ENCODE measurements at regions not wholly inside any gene's neighbourhood (a gene's known extent, or its start where the extent isn't known, plus 50 kb on each side); places are given as distances from the start of the nearest gene placed in this dataset.

DNA sequence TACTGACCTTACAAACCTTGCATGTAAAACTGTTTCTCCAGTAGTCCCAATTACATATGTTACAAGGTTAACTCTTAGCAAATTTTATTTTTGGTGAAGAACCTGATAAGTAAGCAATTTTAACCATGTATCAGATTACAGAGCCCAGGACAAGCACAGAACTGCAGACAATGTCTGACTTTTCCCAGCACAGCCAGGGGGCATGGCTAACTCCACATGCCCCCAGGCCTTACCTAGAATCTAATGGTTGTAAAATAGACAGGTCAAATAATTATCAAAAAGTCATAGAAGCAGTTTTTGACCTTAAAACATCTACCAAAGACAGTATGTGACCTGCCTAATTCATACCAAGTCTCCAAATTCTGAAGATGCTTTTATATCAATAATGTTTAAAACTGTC is 364.1 kb downstream of the FOXO1 start:
- no peak for DNase-seq (ENCODE audit: low read depth)

DNA sequence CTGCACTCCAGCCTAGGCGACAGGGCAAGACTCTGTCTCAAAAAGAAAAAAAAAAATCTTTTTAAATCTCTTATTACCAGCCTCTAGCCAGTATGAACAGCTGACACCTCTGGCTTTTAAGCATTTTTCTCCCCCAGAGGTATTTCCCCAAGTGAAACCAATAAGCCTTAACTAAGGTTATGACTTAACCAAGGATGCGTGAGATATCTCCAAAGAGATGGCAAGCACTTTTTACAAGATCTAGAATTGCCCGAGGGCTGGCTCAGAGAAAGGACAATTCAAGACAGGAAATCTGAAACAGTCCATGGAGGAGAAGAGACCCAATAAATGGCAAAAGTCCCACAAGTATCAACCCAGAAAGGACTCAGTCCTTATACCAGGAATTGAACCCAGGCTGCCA is 362.1 kb downstream of the FOXO1 start:
- no peak for DNase-seq (ENCODE audit: low read depth)

DNA sequence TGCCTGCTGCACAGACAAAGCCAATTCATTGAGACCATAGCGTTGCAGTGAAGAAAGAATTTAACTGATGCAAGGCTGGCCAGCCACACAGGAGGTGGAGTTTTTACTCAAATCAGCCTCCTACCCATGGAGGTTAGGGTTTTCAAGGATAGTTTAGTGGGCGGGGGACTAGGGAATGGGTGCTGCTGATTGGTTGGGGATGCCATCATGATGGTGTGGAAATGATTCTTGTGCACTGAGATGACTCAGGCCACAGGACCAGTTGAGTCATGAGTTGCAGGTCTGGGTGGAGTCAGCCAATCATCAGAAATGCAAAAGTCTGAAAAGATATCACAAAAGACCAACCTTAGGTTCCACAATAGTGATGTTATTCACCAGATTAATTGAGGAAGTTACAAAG is 359.6 kb downstream of the FOXO1 start:
- no peak for DNase-seq (ENCODE audit: low read depth)

DNA sequence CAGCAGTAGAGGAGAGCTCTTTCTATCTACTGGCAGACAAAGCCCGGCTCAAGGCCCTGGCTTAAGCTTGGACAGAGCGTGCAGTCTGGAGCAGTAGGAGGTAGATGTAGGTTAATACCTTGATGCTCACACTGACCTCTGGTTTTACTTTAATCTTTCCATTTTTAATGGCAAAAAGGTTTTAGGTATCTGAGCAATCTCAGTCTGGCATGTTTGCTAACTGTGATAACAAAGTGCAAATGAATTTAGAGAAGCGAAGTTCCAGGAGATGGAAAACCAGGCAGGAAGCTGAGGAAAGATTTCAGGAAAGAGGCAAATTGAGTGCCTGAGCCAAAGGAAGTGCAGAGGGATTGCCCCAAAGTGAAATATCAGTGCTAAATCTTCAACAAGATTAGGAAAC is 356.6 kb downstream of the FOXO1 start:
- no peak for DNase-seq (ENCODE audit: low read depth)

DNA sequence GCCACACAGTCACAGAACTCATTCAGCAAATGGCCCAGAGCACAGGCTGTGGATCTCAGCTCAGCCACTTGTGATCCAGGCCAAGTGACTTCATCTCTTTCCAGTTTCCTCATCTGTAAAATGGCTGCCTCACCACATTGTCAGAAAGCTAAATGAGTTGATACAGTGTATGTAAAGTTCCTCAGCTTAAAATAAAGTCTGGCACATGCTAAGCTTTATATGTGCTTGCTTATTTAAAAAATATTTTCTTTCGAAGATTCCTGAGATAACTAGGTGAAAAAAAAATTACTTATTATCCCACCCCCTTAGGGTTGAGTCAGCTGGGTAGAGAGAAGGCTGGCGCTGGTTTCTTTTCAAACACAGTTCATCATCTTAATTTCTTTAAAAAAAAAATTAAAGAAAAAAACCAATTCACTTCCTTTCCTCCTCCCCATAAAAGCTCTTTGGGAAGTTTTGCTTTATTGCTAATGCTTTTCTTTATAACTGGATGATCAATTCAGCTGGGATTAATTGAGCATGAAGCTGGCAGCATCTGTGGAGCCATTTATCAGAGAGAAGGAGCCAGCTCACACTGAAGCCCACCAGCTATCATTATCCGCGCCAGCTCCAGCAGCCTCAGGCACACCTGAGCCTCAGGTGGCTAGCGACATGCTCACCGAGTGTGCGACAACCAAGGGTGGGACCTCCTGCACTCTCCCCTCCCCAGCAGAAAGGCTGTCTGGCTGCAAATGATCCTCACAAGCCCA is 354.9 kb downstream of the FOXO1 start:
- DNase-seq (ENCODE audit: low read depth): no peak

DNA sequence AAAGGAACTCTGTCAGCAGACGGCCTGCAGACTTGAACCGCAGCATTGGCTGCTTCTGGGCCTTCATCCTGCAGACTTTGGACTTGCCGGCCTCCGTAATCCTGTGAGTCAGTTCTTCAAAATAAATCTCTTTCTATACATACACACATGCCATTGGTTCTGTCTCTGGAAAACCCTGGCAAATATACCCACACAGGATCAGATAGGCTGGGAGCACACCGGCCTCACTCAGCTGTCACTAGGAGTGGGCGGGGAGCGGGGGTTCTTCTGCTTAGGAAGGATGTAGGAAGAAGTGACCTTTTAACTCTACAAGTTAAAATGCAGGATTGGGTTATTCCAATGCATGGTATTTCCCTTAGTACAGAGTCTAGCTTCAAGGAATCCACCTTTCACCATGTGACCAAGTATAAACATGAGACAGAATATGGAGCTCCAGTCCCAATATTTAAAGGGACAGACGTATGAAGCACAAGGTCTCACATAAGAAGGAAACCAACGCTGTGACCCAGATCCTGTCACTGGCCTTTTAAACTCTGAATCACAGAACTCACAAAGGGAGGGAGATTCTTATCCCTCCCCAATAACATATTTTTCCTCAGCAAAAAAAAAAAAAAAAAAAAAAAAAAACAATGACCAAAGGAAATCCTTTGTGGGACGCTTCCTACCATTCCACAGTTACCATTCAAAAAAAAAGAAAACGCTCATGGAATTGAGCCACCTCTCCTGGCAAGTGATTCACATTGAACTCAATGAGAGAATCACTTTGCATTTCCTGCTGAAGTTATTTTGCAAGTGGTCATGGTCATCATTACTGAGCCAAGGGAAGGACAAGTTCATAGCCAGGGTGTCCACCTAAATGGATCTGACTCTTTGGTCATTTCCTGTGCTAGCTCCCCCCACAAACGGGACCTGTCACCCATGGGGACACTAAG is 352.9 kb downstream of the FOXO1 start:
- DNase-seq (ENCODE audit: low read depth): no peak

DNA sequence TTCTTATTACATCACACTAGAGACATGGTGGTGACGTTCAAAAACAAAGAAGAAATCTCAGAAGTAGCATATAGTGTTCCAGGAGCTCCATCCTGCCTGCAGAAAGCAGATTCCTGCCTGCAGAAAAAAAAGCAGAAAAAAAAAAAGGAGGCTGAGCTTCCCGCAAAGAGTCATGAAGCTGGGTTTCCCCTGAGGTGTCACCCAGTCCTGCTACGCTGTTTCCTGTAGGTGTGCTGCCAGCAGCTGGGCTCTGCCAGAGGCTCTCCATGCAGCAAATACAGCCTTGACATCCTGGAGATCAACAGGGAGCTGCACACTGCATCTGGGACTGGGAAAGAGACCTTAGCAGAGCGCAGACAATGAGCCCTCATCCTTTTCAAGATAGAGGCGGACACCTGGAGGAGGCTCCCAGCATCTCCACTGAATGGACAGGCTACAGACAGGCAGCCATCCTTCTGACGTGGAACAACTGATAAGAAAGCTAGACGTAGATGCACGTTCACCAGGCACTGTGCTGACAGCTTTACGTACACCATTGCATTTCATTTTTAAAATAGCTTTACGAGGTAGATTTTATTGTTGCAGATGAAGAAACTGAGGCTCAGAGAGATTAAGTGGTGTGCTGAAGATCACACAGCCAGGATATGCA is 350.9 kb downstream of the FOXO1 start:
- DNase-seq (ENCODE audit: low read depth): no peak

DNA sequence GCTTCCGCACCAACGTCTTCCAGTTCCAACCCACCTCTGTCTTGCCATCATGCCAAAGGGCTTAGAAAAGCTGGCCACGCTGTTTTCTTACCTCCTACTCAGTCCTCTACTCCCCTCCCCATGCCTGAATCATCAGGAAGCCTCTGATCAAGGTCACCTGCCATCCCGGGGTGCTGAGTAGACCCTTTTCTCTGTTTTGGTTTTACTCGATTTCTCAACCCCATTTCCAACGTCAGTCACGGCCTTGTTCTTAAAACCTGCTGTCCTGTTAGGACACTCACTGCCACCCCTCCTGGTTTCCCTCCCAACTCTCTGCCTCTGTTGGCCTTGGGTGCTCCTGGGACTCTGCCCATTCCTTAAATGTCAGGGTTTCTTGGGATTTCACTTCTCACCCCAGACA is 350.1 kb downstream of the FOXO1 start:
- no peak for DNase-seq (ENCODE audit: low read depth)

DNA sequence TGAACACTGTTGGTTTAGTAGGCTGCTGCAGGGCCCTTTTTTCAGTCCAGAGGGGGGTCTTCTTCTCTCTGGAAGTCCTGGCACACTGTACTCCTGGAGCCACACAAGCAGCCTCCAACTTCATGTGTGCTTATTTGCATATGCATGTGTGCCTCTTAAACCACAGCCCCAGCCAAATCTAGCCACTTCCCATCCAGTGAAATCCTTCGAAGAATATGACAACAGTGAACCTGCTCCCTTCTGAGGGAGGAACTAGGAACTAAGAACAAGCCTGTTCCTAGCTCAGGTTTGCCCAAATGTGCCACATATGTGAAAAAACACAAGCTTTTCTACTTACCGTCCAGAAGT is 348.5 kb downstream of the FOXO1 start:
- DNase-seq (ENCODE audit: low read depth): no peak

DNA sequence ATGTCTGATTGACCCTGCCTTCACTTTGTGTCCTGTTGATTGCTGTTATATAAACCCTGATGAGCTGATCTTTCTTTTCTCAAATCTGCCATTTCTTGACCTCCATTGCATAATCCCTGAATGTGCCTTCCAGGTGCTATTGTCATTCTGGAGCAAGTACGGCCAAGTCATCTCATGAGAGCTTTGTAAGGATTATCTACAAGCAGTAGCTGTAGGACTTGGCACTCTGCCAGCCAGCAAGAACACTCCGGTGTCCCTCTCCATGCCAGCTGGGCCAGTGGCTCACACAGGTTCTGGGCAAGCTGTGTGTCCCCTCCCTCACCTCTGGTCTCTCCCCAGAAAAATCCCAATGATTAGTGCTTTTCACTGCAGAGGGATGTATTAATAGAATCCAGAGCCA is 348.1 kb downstream of the FOXO1 start:
- DNase-seq (ENCODE audit: low read depth): no peak

DNA sequence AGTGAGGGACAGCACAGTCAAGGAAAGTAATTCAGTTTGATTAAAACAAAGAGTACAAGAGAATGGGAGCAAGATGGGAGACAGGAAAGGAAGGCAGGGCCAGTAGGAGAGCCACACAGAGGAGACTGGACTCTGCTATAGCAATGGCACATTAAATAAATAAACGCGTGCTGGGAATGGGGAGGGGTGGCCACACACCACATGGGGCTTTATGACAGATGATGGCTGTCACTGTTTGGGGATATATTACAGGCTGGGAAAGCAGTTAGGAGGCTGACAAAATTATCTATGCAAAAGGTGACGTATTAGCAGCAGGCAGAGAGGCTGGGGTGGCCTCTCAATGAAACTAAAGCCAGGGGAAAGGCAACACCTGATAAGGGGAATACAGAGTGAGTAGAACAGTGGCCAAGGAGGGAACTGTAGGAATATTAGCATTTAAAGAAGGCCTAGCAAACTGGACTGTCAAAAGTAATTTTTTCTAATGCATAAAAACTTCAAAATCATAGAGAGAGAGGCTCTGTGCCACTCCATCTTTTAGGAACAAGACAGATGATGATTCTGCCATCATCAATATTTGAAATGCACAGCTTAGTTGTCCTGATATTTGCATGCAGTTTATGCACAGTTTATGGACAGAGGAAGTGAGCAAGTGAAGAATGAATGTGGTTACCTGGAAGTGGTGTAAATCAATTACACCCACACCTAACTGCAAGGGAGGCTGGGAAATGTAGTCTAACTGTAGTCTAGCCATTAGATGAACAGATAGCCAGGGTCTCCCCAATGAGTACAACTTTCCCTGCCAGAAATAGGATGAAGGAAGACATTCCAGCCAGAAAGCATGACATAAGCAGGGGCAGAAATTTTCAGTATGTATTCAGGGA is 346.5 kb downstream of the FOXO1 start:
- DNase-seq (ENCODE audit: low read depth): no peak

DNA sequence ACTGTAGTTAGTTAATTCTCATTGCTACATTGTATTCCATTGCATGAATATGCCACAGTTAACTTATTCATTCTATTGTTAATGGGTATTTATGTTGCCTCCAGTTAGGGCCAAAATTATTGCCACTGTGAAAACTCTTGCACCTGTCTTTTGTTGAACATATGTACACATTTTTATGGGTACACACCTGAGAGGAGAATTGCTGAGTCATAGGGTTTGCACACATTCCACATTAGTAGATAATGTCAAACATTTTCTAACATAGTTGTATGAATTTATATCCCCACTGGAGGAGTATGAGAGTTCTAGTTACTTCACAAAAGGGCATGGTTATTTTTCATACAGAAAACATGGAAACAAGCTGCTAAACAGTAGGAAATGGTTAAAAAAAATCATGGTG is 338.4 kb downstream of the FOXO1 start:
- no peak for DNase-seq (ENCODE audit: low read depth)

DNA sequence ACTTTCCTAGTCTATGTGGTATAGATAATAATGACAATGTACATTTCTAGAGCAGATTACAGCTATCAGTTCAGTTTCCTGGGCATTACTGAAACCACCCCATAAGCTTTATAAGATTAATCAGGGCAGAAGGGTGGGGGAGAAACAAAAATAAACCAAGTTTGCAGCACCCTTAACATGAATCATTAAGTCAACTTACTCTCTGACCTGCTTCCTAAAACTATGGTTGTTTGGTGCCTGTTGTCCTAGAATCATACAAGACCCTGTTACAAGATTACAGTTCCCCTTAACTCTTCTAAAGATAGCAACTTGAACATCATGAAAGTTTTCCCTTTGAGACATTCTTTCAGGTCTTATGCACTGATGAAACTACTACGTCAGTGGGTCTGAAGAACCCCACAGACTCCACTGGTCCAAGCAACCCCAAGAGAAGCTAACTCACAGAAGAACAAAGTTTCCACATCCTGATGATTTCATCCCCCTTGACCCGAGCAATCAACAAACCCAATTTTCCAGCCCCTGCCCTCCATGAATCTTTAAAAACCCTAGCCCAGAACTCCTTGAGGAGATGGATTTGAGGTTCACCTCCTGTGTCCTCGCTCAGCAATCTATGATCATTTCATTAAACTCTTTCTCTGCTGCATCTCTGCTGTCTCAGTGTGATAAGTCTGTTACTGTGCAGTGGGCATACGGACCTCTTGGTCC is 336.5 kb downstream of the FOXO1 start:
- peak; percentile 34 for DNase-seq (ENCODE audit: low read depth)

DNA sequence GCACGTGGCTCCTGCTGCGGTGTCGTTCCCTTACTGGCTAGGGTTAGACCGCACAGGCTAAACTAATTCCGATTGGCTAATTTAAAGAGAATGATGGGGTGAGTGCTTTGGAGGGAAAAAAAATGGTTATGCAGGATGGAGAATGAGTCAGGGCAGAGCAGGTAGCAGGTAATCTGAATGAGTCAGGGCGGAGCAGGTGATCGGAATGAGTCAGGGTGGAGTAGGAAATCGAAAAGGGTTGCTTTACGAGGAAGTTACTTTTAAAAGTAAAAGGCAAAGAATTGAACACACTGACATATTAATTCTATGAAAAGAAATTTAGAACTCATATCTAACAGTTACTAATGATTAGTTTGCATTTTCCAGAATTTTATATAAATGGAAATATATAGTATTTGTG is 335.5 kb downstream of the FOXO1 start:
- no peak for DNase-seq (ENCODE audit: low read depth)

DNA sequence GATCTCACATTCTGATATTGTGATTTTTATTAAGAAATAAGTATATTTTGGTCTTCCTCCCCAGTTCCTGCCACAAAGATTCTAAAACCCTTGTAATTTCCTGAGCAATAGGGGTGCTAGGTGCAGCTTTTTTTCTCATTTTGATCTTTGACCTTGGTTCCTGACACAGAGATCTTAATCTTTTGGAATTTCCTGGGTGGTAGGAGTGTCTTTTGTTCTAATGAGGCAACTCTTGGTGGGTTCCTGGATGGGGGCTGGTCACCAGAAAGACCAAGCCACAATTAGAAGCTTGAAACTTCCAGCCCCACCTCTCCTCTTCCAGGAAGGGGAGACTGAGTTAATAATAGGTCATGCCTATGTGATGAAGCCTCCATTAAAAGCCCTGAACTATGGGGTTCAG is 334.6 kb downstream of the FOXO1 start:
- no peak for DNase-seq (ENCODE audit: low read depth)

DNA sequence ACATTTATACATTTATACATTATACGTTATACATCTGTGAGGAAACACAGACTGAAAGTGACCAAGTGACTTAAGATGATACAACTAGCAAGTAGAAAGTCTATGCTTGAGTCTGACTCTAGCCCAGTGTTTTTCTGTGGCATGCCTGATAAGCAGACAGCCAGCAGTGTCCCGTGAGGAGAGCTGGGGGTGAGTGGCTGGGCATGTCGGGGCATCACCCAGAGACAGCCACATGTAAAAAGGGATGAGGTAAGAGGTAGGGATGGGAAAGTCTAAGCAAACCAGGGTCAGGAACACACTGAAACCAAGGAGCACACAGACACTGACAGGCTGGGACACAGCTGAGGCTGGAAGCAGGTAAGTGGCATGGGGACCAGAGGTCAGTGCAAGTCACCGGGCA is 333.2 kb downstream of the FOXO1 start:
- no peak for DNase-seq (ENCODE audit: low read depth)

DNA sequence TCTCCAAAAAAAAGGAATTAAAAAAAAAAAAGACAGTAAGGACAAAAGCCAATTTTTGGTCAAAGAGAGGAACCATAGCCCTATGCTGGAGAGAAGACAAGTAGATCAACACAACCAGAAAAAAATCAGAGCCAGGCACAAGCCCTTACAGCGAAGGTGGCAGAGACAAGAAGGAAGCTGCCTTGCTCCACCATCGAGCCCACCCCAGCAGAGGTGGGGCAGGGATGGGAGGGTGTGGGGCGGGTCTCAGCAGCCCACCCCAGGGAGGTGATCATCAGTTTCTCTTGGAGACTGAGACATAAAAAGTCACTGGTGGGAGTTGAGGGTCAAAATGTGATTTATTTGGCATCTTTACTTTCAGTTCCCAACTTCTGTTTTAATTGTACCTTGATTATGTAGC is 332.4 kb downstream of the FOXO1 start:
- no peak for DNase-seq (ENCODE audit: low read depth)

DNA sequence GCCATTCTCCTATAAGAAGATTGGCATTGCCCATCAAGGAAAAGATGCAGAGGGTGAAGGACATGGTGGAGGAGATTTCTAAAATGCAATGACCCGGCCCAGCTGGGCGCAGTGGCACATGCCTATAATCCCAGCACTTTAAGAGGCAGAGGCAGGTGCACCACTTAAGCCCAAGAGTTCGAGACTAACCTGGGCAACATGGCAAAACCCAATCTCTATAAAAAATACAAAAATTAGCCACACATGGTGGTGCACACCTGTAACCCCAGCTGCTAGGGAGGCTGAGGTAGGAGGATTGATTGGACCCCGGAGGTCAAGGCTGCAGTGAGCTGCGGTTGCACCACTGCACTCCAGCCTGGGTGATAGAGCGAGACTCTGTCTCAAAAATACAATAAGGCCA is 331.8 kb downstream of the FOXO1 start:
- DNase-seq (ENCODE audit: low read depth): no peak

DNA sequence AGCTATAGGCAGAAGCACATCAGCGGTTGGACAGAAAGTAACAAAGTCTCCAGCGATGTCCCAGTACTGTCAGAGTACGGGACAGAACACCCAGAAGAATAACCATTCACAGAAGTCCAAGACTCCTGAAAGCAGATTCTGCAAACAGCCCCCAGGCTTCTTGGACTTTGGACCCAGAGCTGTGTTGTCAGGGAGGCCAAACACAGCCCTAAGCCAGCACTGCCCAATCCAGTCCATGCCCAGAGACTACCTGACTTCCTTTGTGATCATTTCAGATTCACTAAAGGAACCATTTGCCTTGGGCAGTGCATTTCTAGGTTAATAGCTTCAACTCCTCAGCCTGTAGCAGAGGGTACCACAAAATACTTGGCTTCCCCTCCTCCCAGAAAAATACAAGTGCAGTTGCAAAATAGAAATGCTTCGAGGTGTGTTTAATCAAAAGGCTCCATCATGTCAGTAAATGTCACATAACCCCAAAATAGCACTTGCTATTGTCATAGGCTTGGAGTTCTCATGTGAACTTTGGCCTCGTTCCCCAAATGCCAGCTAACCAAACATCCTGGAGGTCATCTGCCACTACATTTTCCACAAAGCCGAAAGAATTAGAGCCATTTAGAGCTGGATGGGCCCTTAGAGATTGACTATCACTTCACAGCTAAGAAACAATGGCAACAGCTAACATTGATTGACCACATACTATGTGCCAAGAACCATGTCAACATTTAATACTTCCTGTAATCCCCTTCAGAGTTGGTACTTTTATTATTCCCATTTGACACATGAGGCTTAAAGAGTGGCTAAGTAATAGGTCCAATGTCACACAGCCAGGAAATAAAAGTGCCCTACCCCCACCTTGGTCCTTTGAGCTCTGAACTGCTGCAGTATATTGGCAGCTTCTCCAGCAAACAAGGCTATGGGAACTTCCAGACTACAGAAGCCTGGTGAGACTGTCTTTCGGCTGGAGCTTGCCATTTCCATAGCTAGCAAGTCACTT is 329.9 kb downstream of the FOXO1 start:
- DNase-seq (ENCODE audit: low read depth): no peak

DNA sequence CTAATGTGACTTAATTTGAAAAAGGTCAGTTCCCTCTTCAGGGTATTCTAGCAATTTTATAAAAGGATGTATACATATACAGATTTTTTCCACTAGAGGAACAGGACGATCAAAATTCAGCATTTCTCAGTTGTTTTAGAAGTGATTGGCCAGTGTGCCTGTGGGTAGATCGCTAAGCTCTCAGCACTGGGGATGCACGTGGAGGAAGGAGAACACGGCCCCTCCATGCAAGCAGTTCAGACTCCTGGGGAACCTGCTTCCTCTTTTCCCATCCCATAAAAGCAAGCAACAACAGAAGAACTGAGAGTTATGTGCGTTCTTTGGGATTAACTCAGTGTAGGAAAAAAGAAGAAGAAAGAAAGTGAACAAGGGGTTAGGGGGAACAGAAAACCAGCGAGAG is 328.8 kb downstream of the FOXO1 start:
- no peak for DNase-seq (ENCODE audit: low read depth)
